ENCODE measurements at regions not wholly inside any gene's neighbourhood (a gene's known extent, or its start where the extent isn't known, plus 50 kb on each side); places are given as distances from the start of the nearest gene placed in this dataset.

- no peak for TF ChIP-seq POLR2A (IDR thresholded peaks at IDR 0.05; ENCODE audit: low read depth, low read length)
- no peak for TF ChIP-seq TAF1 (IDR thresholded peaks at IDR 0.05; ENCODE audit: low read depth, low read length)
- TF ChIP-seq POLR2AphosphoS5 (IDR thresholded peaks at IDR 0.05; ENCODE audit: low read depth, low read length) = no peak
- no peak for TF ChIP-seq SPI1 (IDR thresholded peaks at IDR 0.05; ENCODE audit: low read depth, low read length)
- TF ChIP-seq POU2F2 (IDR thresholded peaks at IDR 0.05; ENCODE audit: low read depth, low read length) = no peak
- no peak for TF ChIP-seq PAX5 (IDR thresholded peaks at IDR 0.05; ENCODE audit: insufficient read depth, low read length, severe bottlenecking)
These were observed 299.7 kb upstream of the PRMT6 start for GRCh38 chr1:106756752-106757151.
